Smooth muscle cell (in vitro differentiated cells): ENCODE measurements at regions not wholly inside any gene's neighbourhood (a gene's known extent, or its start where the extent isn't known, plus 50 kb on each side); places are given as distances from the start of the nearest gene placed in this dataset.
A peak's percentile ranks its signal among the peaks of the same experiment; 100 is the strongest.

ENCODE experiments used
- DNase-seq: peaks from one replicate; lab custom pipeline; 2025; ENCODE audit not compliant: unreplicated experiment; lab: John Stamatoyannopoulos, UW
- H2AFZ ChIP-seq: fragments of 200-600 bp; sonication (generic); 2 replicates; pipeline ENCODE4 v1.6.0; 2016; ENCODE audit warnings: antibody characterized with exemption, low read depth, mild to moderate bottlenecking
- H3F3A ChIP-seq: fragments of 200-600 bp; sonication (generic); 2 replicates; pipeline ENCODE4 v1.6.0; 2017; ENCODE audit warnings: antibody characterized with exemption, low read depth
- H3K27ac ChIP-seq: fragments of 200-600 bp; sonication (generic); 2 replicates; pipeline ENCODE4 v1.5.1; 2016; ENCODE audit warnings: low read depth, mild to moderate bottlenecking
- H3K27me3 ChIP-seq: fragments of 200-600 bp; sonication (generic); 2 replicates; pipeline ENCODE4 v1.6.1; 2016; ENCODE audit warnings: low read depth, mild to moderate bottlenecking
- H3K36me3 ChIP-seq: fragments of 200-600 bp; sonication (generic); 2 replicates; pipeline ENCODE4 v1.5.1; 2016; ENCODE audit warnings: low read depth
- H3K4me1 ChIP-seq: fragments of 200-600 bp; sonication (generic); 2 replicates; pipeline ENCODE4 v1.5.1; 2016; ENCODE audit warnings: low read depth
- H3K4me2 ChIP-seq: fragments of 200-600 bp; sonication (generic); 2 replicates; pipeline ENCODE4 v1.6.0; 2016; ENCODE audit warnings: mild to moderate bottlenecking
- H3K4me3 ChIP-seq: fragments of 200-600 bp; sonication (generic); 2 replicates; pipeline ENCODE4 v1.5.1; 2016; ENCODE audit warnings: mild to moderate bottlenecking
- H3K79me2 ChIP-seq: fragments of 200-600 bp; sonication (generic); 2 replicates; pipeline ENCODE4 v1.6.0; 2016; ENCODE audit warnings: low read depth, mild to moderate bottlenecking
- H3K9ac ChIP-seq: fragments of 200-600 bp; sonication (generic); 2 replicates; pipeline ENCODE4 v1.6.0; 2016; ENCODE audit warnings: low read depth
- H3K9me3 ChIP-seq: fragments of 200-600 bp; sonication (generic); replicated peaks from 2 replicates; pipeline ENCODE4 v1.5.1; 2016; ENCODE audit warnings: low read depth
- H4K20me1 ChIP-seq: fragments of 200-600 bp; sonication (generic); 2 replicates; pipeline ENCODE4 v1.6.0; 2016; ENCODE audit warnings: low read depth
- WGBS: methylation state at CpG from one replicate; pipeline ENCODE4 v1.1.7; 2016; ENCODE audit warnings: low lambda C conversion rate; 5-methylcytosine and 5-hydroxymethylcytosine counted together
- TF ChIP-seq, protein P1 (sequence below): fragments of 200-600 bp; sonication (generic); IDR thresholded peaks from 2 replicates; pipeline ENCODE4 v1.5.1; 2017; ENCODE audit warnings: borderline replicate concordance, mild to moderate bottlenecking, antibody characterized with exemption; ENCODE audit not compliant: insufficient read depth, poor library complexity, severe bottlenecking

GRCh38 chr12:59972905-59973304 lies 377.1 kb downstream of the SLC16A7 start:
- H3K9ac ChIP-seq: no peak overlapping the region
- no peak overlapping the region for H3K4me2 ChIP-seq
- 80% methylated on average over 4 of the region's 4 CpGs for WGBS
- no peaks in the 10 kb centered on the region for H4K20me1 ChIP-seq
- H3K9me3 ChIP-seq: no peaks in the 10 kb centered on the region
- no peak for DNase-seq
- H2AFZ ChIP-seq: peak overlapping the region; percentile 22
- no peak overlapping the region for H3K27ac ChIP-seq
- no peaks in the 10 kb centered on the region for H3K79me2 ChIP-seq
- TF ChIP-seq, protein P1, sequence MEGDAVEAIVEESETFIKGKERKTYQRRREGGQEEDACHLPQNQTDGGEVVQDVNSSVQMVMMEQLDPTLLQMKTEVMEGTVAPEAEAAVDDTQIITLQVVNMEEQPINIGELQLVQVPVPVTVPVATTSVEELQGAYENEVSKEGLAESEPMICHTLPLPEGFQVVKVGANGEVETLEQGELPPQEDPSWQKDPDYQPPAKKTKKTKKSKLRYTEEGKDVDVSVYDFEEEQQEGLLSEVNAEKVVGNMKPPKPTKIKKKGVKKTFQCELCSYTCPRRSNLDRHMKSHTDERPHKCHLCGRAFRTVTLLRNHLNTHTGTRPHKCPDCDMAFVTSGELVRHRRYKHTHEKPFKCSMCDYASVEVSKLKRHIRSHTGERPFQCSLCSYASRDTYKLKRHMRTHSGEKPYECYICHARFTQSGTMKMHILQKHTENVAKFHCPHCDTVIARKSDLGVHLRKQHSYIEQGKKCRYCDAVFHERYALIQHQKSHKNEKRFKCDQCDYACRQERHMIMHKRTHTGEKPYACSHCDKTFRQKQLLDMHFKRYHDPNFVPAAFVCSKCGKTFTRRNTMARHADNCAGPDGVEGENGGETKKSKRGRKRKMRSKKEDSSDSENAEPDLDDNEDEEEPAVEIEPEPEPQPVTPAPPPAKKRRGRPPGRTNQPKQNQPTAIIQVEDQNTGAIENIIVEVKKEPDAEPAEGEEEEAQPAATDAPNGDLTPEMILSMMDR: no peak
- H3K4me3 ChIP-seq: no peak overlapping the region
- no peaks in the 10 kb centered on the region for H3K36me3 ChIP-seq
- no peaks in the 10 kb centered on the region for H3F3A ChIP-seq
- no peaks in the 10 kb centered on the region for H3K27me3 ChIP-seq
- peaks cover 4% of the 10 kb centered on the region for H3K4me1 ChIP-seq

GRCh38 chr12:59973515-59973914 lies 377.7 kb downstream of the SLC16A7 start:
- Histone ChIP-seq H3K36me3 (no peaks in the 10 kb centered on the region), H3K4me3 (no peak overlapping the region), H3K9ac (no peak overlapping the region), H3K9me3 (no peaks in the 10 kb centered on the region), H3K4me2 (no peak overlapping the region), H3F3A (no peaks in the 10 kb centered on the region), H3K27me3 (no peaks in the 10 kb centered on the region), H2AFZ (no peak overlapping the region), H3K27ac (no peak overlapping the region), H3K4me1 (peaks cover 4% of the 10 kb centered on the region), H4K20me1 (no peaks in the 10 kb centered on the region), H3K79me2 (no peaks in the 10 kb centered on the region)
- 79% methylated on average over 2 of the region's 2 CpGs for WGBS
- TF ChIP-seq, protein P1: no peak
- no peak for DNase-seq

GRCh38 chr12:59977779-59978178 lies 381.9 kb downstream of the SLC16A7 start:
- no peaks in the 10 kb centered on the region for H3K36me3 ChIP-seq
- DNase-seq: no peak
- no peaks in the 10 kb centered on the region for H3F3A ChIP-seq
- 65% methylated on average over 4 of the region's 4 CpGs for WGBS
- no peak overlapping the region for H3K4me3 ChIP-seq
- TF ChIP-seq, protein P1: no peak
- H3K9ac ChIP-seq: no peak overlapping the region
- no peaks in the 10 kb centered on the region for H3K79me2 ChIP-seq
- H3K4me1 ChIP-seq: peaks cover 4% of the 10 kb centered on the region
- H3K27me3 ChIP-seq: no peaks in the 10 kb centered on the region
- H3K4me2 ChIP-seq: no peak overlapping the region
- H3K9me3 ChIP-seq: no peaks in the 10 kb centered on the region
- H2AFZ ChIP-seq: no peak overlapping the region
- no peaks in the 10 kb centered on the region for H4K20me1 ChIP-seq
- no peak overlapping the region for H3K27ac ChIP-seq

GRCh38 chr12:59980476-59980875 lies 384.6 kb downstream of the SLC16A7 start:
- no peaks in the 10 kb centered on the region for H4K20me1 ChIP-seq
- no peaks in the 10 kb centered on the region for H3K36me3 ChIP-seq
- no peak overlapping the region for H3K27ac ChIP-seq
- 82% methylated on average over 1 of the region's 1 CpG for WGBS
- H3K9me3 ChIP-seq: no peaks in the 10 kb centered on the region
- no peak overlapping the region for H3K4me3 ChIP-seq
- H3K27me3 ChIP-seq: no peaks in the 10 kb centered on the region
- no peak overlapping the region for H2AFZ ChIP-seq
- H3K9ac ChIP-seq: no peak overlapping the region
- no peaks in the 10 kb centered on the region for H3K4me1 ChIP-seq
- H3F3A ChIP-seq: no peaks in the 10 kb centered on the region
- no peaks in the 10 kb centered on the region for H3K79me2 ChIP-seq
- H3K4me2 ChIP-seq: no peak overlapping the region
- DNase-seq: no peak
- TF ChIP-seq, protein P1: no peak
